Thoracic aorta (tissue), 2 donors: ENCODE measurements at regions not wholly inside any gene's neighbourhood (a gene's known extent, or its start where the extent isn't known, plus 50 kb on each side); places are given as distances from the start of the nearest gene placed in this dataset.

ENCODE experiments used
- ATAC-seq: fragments of 150-250 bp; one replicate; pipeline ENCODE4 v1.8.0; 2017; ENCODE audit warnings: low read depth; ENCODE audit not compliant: insufficient number of reproducible peaks, low FRiP score
- DNase-seq: peaks from one replicate; pipeline ENCODE4 v3.0.0-alpha.2; 2020; ENCODE audit warnings: low spot score
- H3K27ac ChIP-seq, 2 donors: fragments of 200-600 bp; sonication (generic); 1 replicate in 1 of 2; 2 replicates in 1 of 2; pipeline ENCODE4 v1.5.1; 2016; ENCODE audit warnings: mild to moderate bottlenecking in 2 of 2, moderate library complexity in 2 of 2
- H3K27me3 ChIP-seq: fragments of 200-600 bp; sonication (generic); replicated peaks from 2 replicates; pipeline ENCODE4 v1.6.0; 2016; ENCODE audit warnings: mild to moderate bottlenecking; ENCODE audit not compliant: insufficient read depth
- H3K36me3 ChIP-seq: fragments of 200-600 bp; sonication (generic); one replicate; pipeline ENCODE4 v1.5.1; 2016
- H3K4me1 ChIP-seq, 2 donors: fragments of 200-600 bp; sonication (generic); 1 replicate in 1 of 2; 2 replicates in 1 of 2; pipeline versions ENCODE4 v1.5.1 to v1.6.0; 2016; ENCODE audit warnings: low read depth in 2 of 2, mild to moderate bottlenecking in 1 of 2; ENCODE audit not compliant: control insufficient read depth in 1 of 2
- H3K4me3 ChIP-seq: fragments of 200-600 bp; sonication (generic); 2 replicates; pipeline ENCODE4 v1.5.1; 2016; ENCODE audit warnings: mild to moderate bottlenecking
- H3K9me3 ChIP-seq: fragments of 200-600 bp; sonication (generic); 2 replicates; pipeline ENCODE4 v1.5.1; 2016
- CTCF ChIP-seq: fragments of 200-600 bp; sonication (generic); IDR thresholded peaks from one replicate; pipeline ENCODE4 v1.5.1; 2019; ENCODE audit warnings: antibody characterized with exemption

- H3K4me1 ChIP-seq = no peaks in the 10 kb centered on the region
Measured at GRCh38 chr10:117424883-117425649, 49.8 kb upstream of the PDZD8 start.

More at GRCh38 chr10:117424883-117425649, 49.8 kb upstream of the PDZD8 start:
- no peak for DNase-seq
- no peaks in the 10 kb centered on the region for H3K9me3 ChIP-seq
- TF ChIP-seq CTCF = no peak
- no peak overlapping the region for H3K27ac ChIP-seq
- no peak overlapping the region for H3K4me3 ChIP-seq
- ATAC-seq = no peak
- H3K27me3 ChIP-seq = no peaks in the 10 kb centered on the region
- no peaks in the 10 kb centered on the region for H3K36me3 ChIP-seq
